Dendritic cell treated with granulocyte-macrophage colony-stimulating factor and Interleukin-4, amounts not matched to agents 40 ng/mL and 50 ng/mL, for 4 days (primary cell): ENCODE measurements at regions not wholly inside any gene's neighbourhood (a gene's known extent, or its start where the extent isn't known, plus 50 kb on each side); places are given as distances from the start of the nearest gene placed in this dataset.

Experiments
- H3K27ac Mint-ChIP-seq: one replicate; pipeline ENCODE4 v1.8.0; 2022; ENCODE audit warnings: mild to moderate bottlenecking, mixed read lengths
- H3K27me3 Mint-ChIP-seq: one replicate; pipeline ENCODE4 v1.8.0; 2022; ENCODE audit warnings: mild to moderate bottlenecking, mixed read lengths
- H3K36me3 Mint-ChIP-seq: one replicate; pipeline ENCODE4 v1.8.0; 2022; ENCODE audit warnings: low read depth, mixed read lengths
- H3K4me1 Mint-ChIP-seq: one replicate; pipeline ENCODE4 v1.8.0; 2022; ENCODE audit warnings: low read depth, mixed read lengths
- H3K4me3 Mint-ChIP-seq: one replicate; pipeline ENCODE4 v1.8.0; 2022; ENCODE audit warnings: mild to moderate bottlenecking, moderate library complexity, mixed read lengths
- H3K9me3 Mint-ChIP-seq: one replicate; pipeline ENCODE4 v1.8.0; 2022; ENCODE audit warnings: mixed read lengths
- intact Hi-C: fragments of 100-400 bp; cut with micrococcal nuclease; formaldehyde crosslinking; loops from one replicate; pipeline ENCODE4 v1.15.0; 2022

- Mint-ChIP-seq H3K27ac (no peak overlapping the region), H3K4me1 (peaks cover 5% of the 10 kb centered on the region), H3K36me3 (no peaks in the 10 kb centered on the region), H3K9me3 (peaks cover 9% of the 10 kb centered on the region), H3K4me3 (no peak overlapping the region), H3K27me3 (peaks cover 13% of the 10 kb centered on the region)
- intact Hi-C loops: no loop called here
These were observed 124.8 kb upstream of the NDUFV2 start for GRCh38 chr18:8977701-8978100.

- Mint-ChIP-seq H3K27me3 (peaks cover 8% of the 10 kb centered on the region), H3K4me1 (peaks cover 5% of the 10 kb centered on the region), H3K36me3 (no peaks in the 10 kb centered on the region), H3K4me3 (no peak overlapping the region), H3K27ac (no peak overlapping the region), H3K9me3 (peaks cover 9% of the 10 kb centered on the region)
- intact Hi-C loops: no loop called here
These were observed 124.1 kb upstream of the NDUFV2 start for GRCh38 chr18:8978394-8978793.

- H3K36me3 Mint-ChIP-seq: no peaks in the 10 kb centered on the region
- H3K27ac Mint-ChIP-seq: no peak overlapping the region
- H3K9me3 Mint-ChIP-seq: no peaks in the 10 kb centered on the region
- intact Hi-C loops: no loop called here
- H3K4me3 Mint-ChIP-seq: no peak overlapping the region
- peaks cover 5% of the 10 kb centered on the region for H3K4me1 Mint-ChIP-seq
- H3K27me3 Mint-ChIP-seq: peaks cover 4% of the 10 kb centered on the region
These were observed 123.1 kb upstream of the NDUFV2 start for GRCh38 chr18:8979258-8979988.

GRCh38 chr18:8980496-8980895 lies 122.0 kb upstream of the NDUFV2 start:
- intact Hi-C loops: no loop called here
- Mint-ChIP-seq H3K36me3 (no peaks in the 10 kb centered on the region), H3K27me3 (peaks cover 2% of the 10 kb centered on the region), H3K27ac (no peak overlapping the region), H3K9me3 (no peaks in the 10 kb centered on the region), H3K4me3 (no peak overlapping the region), H3K4me1 (peaks cover 5% of the 10 kb centered on the region)

- H3K27me3 Mint-ChIP-seq: peaks cover 2% of the 10 kb centered on the region
- no peak overlapping the region for H3K4me3 Mint-ChIP-seq
- H3K9me3 Mint-ChIP-seq: no peaks in the 10 kb centered on the region
- intact Hi-C loops: no loop called here
- peaks cover 5% of the 10 kb centered on the region for H3K4me1 Mint-ChIP-seq
- H3K27ac Mint-ChIP-seq: no peak overlapping the region
- no peaks in the 10 kb centered on the region for H3K36me3 Mint-ChIP-seq
These were observed 121.6 kb upstream of the NDUFV2 start for GRCh38 chr18:8980918-8981317.

- Mint-ChIP-seq H3K9me3 (no peaks in the 10 kb centered on the region), H3K27ac (peak overlapping the region; percentile 5), H3K27me3 (peaks cover 2% of the 10 kb centered on the region), H3K36me3 (no peaks in the 10 kb centered on the region), H3K4me3 (no peak overlapping the region), H3K4me1 (peaks cover 13% of the 10 kb centered on the region)
- intact Hi-C loops: no loop called here
These were observed 119.9 kb upstream of the NDUFV2 start for GRCh38 chr18:8982416-8983183.

GRCh38 chr18:8983195-8983594 lies 119.3 kb upstream of the NDUFV2 start:
- H3K9me3 Mint-ChIP-seq: no peaks in the 10 kb centered on the region
- intact Hi-C loops: no loop called here
- H3K4me1 Mint-ChIP-seq: peaks cover 15% of the 10 kb centered on the region
- H3K27ac Mint-ChIP-seq: peak overlapping the region; percentile 5
- H3K4me3 Mint-ChIP-seq: no peak overlapping the region
- no peaks in the 10 kb centered on the region for H3K36me3 Mint-ChIP-seq
- peaks cover 2% of the 10 kb centered on the region for H3K27me3 Mint-ChIP-seq

- Mint-ChIP-seq H3K27ac (no peak overlapping the region), H3K4me1 (peaks cover 21% of the 10 kb centered on the region), H3K27me3 (peaks cover 2% of the 10 kb centered on the region), H3K4me3 (no peak overlapping the region), H3K36me3 (no peaks in the 10 kb centered on the region), H3K9me3 (no peaks in the 10 kb centered on the region)
- intact Hi-C loops: no loop called here
These were observed 118.3 kb upstream of the NDUFV2 start for GRCh38 chr18:8984131-8984721.

- H3K9me3 Mint-ChIP-seq: no peaks in the 10 kb centered on the region
- no peak overlapping the region for H3K27ac Mint-ChIP-seq
- no peak overlapping the region for H3K4me3 Mint-ChIP-seq
- intact Hi-C loops: no loop called here
- H3K36me3 Mint-ChIP-seq: no peaks in the 10 kb centered on the region
- H3K4me1 Mint-ChIP-seq: peaks cover 28% of the 10 kb centered on the region
- H3K27me3 Mint-ChIP-seq: peaks cover 2% of the 10 kb centered on the region
These were observed 115.3 kb upstream of the NDUFV2 start for GRCh38 chr18:8987241-8987640.

GRCh38 chr18:8988260-8988871 lies 114.1 kb upstream of the NDUFV2 start:
- Mint-ChIP-seq H3K27me3 (peaks cover under 1% of the 10 kb centered on the region), H3K36me3 (no peaks in the 10 kb centered on the region), H3K4me3 (no peak overlapping the region)

GRCh38 chr18:8989017-8989416 lies 113.5 kb upstream of the NDUFV2 start:
- H3K9me3 Mint-ChIP-seq: no peaks in the 10 kb centered on the region

More at GRCh38 chr18:8988260-8988871, 114.1 kb upstream of the NDUFV2 start:
- no peaks in the 10 kb centered on the region for H3K9me3 Mint-ChIP-seq
- peaks cover 28% of the 10 kb centered on the region for H3K4me1 Mint-ChIP-seq
- H3K27ac Mint-ChIP-seq: no peak overlapping the region
- intact Hi-C loops: loop anchor here (1.0 to 2.0 kb wide), 4 partner anchors 60 to 510 kb away; no protein-coding TSS in a partner anchor

GRCh38 chr18:8989855-8990254 lies 112.6 kb upstream of the NDUFV2 start:
- no peaks in the 10 kb centered on the region for H3K36me3 Mint-ChIP-seq
- no peaks in the 10 kb centered on the region for H3K9me3 Mint-ChIP-seq
- H3K4me1 Mint-ChIP-seq: peaks cover 28% of the 10 kb centered on the region
- no peaks in the 10 kb centered on the region for H3K27me3 Mint-ChIP-seq
- peak overlapping the region; percentile 35 for H3K27ac Mint-ChIP-seq
- intact Hi-C loops: loop anchor here (2.0 kb wide), 2 partner anchors 59 to 511 kb away; no protein-coding TSS in a partner anchor
- H3K4me3 Mint-ChIP-seq: no peak overlapping the region

More at GRCh38 chr18:8989017-8989416, 113.5 kb upstream of the NDUFV2 start:
- Mint-ChIP-seq H3K27ac (no peak overlapping the region), H3K27me3 (no peaks in the 10 kb centered on the region), H3K4me3 (no peak overlapping the region), H3K4me1 (peaks cover 28% of the 10 kb centered on the region), H3K36me3 (no peaks in the 10 kb centered on the region)
- intact Hi-C loops: loop anchor here (2.0 kb wide), 2 partner anchors 60 to 510 kb away; no protein-coding TSS in a partner anchor

- peak overlapping the region; percentile 35 for H3K27ac Mint-ChIP-seq
- no peaks in the 10 kb centered on the region for H3K36me3 Mint-ChIP-seq
- H3K9me3 Mint-ChIP-seq: no peaks in the 10 kb centered on the region
- peaks cover 28% of the 10 kb centered on the region for H3K4me1 Mint-ChIP-seq
- intact Hi-C loops: no loop called here
- H3K4me3 Mint-ChIP-seq: no peak overlapping the region
- H3K27me3 Mint-ChIP-seq: no peaks in the 10 kb centered on the region
These were observed 112.0 kb upstream of the NDUFV2 start for GRCh38 chr18:8990276-8991031.
